ENCODE measurements at regions not wholly inside any gene's neighbourhood (a gene's known extent, or its start where the extent isn't known, plus 50 kb on each side); places are given as distances from the start of the nearest gene placed in this dataset.

- no peak overlapping the region for H3K27ac ChIP-seq
- no peak for TF ChIP-seq CTCF (IDR thresholded peaks at IDR 0.05)
- no peaks in the 10 kb centered on the region for H3K27me3 ChIP-seq (ENCODE audit: insufficient read depth in 3 of 3, low read length in 2 of 3)
- no peak overlapping the region for H3K4me3 ChIP-seq
- no peaks in the 10 kb centered on the region for H3K36me3 ChIP-seq (ENCODE audit: insufficient read depth in 1 of 2, low read depth in 1 of 2)
- no peaks in the 10 kb centered on the region for H3K4me1 ChIP-seq
- DNase-seq (no peak), ATAC-seq (no peak)
- 17 to 21% (median 18%) methylated on average over 2 of the region's 2 CpGs for WGBS, 3 donors
- no peaks in the 10 kb centered on the region for H3K9me3 ChIP-seq
- intact Hi-C loops (cut with DNase I), result no loop called here
Measured at GRCh38 chr13:70905035-70905434, 796.8 kb upstream of the KLHL1 start.

DNA sequence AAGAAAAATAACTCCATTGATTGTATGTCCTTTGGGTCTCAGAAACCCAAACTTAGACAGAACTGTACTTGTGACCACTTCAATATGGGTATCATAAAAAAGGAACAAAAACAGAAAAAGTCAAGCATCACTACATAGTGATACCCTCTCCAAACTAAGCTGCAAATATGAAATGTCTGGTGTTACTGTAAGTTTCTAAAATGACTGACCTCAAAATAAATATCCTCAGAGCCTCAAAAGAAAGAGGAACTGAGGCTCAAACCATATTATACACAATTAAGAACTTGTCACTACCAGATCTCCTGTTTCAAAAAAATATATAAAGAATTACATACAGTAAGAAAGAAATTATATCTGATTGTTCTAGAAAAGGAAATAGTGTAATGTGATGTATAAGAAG is 787.9 kb upstream of the KLHL1 start:
- ATAC-seq, result no peak
- Histone ChIP-seq H3K36me3 (ENCODE audit: insufficient read depth in 1 of 2, low read depth in 1 of 2) (no peaks in the 10 kb centered on the region), H3K27ac (no peak overlapping the region), H3K27me3 (ENCODE audit: insufficient read depth in 3 of 3, low read length in 2 of 3) (no peaks in the 10 kb centered on the region), H3K4me3 (no peak overlapping the region), H3K4me1 (no peaks in the 10 kb centered on the region), H3K9me3 (no peaks in the 10 kb centered on the region)
- intact Hi-C loops (cut with DNase I), result no loop called here
- TF ChIP-seq CTCF (IDR thresholded peaks at IDR 0.05), result no peak
- no peak for DNase-seq

DNA sequence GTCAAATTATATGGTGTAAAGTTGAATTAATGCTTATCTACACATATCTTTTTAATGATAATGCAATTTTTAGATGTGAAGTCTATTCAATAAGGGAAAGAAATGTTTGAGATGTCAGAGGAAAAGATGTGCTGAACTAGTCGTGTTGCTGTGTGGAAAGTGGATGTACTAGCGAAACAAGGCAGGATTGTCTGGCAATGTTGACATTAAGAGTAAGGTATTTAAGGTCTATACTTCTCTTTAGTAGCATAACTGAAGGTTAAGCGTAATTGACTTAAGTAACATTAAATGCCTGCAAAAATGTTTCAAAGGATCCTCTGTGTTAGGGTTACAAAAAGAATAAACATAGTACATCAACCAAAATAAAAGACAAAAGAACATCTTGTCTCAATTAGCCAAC is 787.3 kb upstream of the KLHL1 start:
- no peak for TF ChIP-seq CTCF (IDR thresholded peaks at IDR 0.05)
- Histone ChIP-seq H3K27me3 (ENCODE audit: insufficient read depth in 3 of 3, low read length in 2 of 3) (no peaks in the 10 kb centered on the region), H3K36me3 (ENCODE audit: insufficient read depth in 1 of 2, low read depth in 1 of 2) (no peaks in the 10 kb centered on the region), H3K4me3 (no peak overlapping the region), H3K9me3 (no peaks in the 10 kb centered on the region), H3K4me1 (no peaks in the 10 kb centered on the region), H3K27ac (no peak overlapping the region)
- WGBS, 3 donors, result 88 to 89% (median 89%) methylated on average over 3 of the region's 3 CpGs
- ATAC-seq (no peak), DNase-seq (no peak)
- intact Hi-C loops (cut with DNase I), result no loop called here

- no peak overlapping the region for H3K4me3 ChIP-seq
- 65 to 82% (median 79%) methylated on average over 1 of the region's 1 CpG for WGBS, 3 donors
- intact Hi-C loops (cut with DNase I), result no loop called here
- H3K27me3 ChIP-seq (ENCODE audit: insufficient read depth in 3 of 3, low read length in 2 of 3), result no peaks in the 10 kb centered on the region
- H3K4me1 ChIP-seq, result no peaks in the 10 kb centered on the region
- no peak for ATAC-seq
- H3K36me3 ChIP-seq (ENCODE audit: insufficient read depth in 1 of 2, low read depth in 1 of 2), result no peaks in the 10 kb centered on the region
- no peaks in the 10 kb centered on the region for H3K9me3 ChIP-seq
- no peak overlapping the region for H3K27ac ChIP-seq
- DNase-seq, result no peak
- TF ChIP-seq CTCF (IDR thresholded peaks at IDR 0.05), result no peak
Measured at GRCh38 chr13:70894258-70894657, 786.0 kb upstream of the KLHL1 start.

- ATAC-seq, result no peak
- WGBS, 3 donors, result 56 to 72% (median 68%) methylated on average over 1 of the region's 1 CpG
Measured at GRCh38 chr13:70893832-70894231, 785.6 kb upstream of the KLHL1 start.

More at GRCh38 chr13:70893832-70894231, 785.6 kb upstream of the KLHL1 start:
- Histone ChIP-seq H3K4me3 (no peak overlapping the region), H3K36me3 (ENCODE audit: insufficient read depth in 1 of 2, low read depth in 1 of 2) (no peaks in the 10 kb centered on the region), H3K9me3 (no peaks in the 10 kb centered on the region), H3K27ac (no peak overlapping the region), H3K4me1 (no peaks in the 10 kb centered on the region), H3K27me3 (ENCODE audit: insufficient read depth in 3 of 3, low read length in 2 of 3) (no peaks in the 10 kb centered on the region)
- no peak for TF ChIP-seq CTCF (IDR thresholded peaks at IDR 0.05)
- intact Hi-C loops (cut with DNase I), result no loop called here
- DNase-seq, result no peak
